C4-2B (cell line): ENCODE measurements at regions not wholly inside any gene's neighbourhood (a gene's known extent, or its start where the extent isn't known, plus 50 kb on each side); places are given as distances from the start of the nearest gene placed in this dataset.

Experiments used
- CTCF ChIP-seq: fragments of 450-650 bp; conservative IDR thresholded peaks from 2 replicates; pipeline ENCODE4 v1.5.1; 2017; ENCODE audit warnings: mild to moderate bottlenecking
- ZFX ChIP-seq: fragments of 450-650 bp; IDR thresholded peaks from 2 replicates; pipeline ENCODE4 v1.6.1; 2017

GRCh38 chr1:56415258-56415657 is 164.1 kb downstream of the PLPP3 start:
- TF ChIP-seq CTCF (no peak), ZFX (no peak)
